ENCODE measurements at regions not wholly inside any gene's neighbourhood (a gene's known extent, or its start where the extent isn't known, plus 50 kb on each side); places are given as distances from the start of the nearest gene placed in this dataset.

DNA sequence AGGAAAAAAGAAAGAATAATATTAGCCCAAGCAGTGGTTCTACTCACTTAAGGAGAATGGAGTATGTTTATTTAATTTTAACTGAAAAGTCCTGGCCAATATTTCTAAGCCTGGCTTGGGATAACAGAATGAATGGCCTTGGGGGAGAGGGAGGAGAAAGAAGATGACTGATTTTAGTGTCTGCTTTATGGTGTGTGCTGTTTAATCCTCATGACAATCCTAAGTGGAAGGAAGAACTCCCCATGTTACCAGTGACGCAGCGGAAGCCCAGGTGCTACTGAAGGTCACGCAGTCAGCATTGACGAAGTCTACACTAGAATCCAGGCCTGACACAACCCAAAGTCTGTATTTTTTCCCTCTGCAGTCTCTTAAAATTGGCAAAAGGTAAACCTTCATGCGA lies 50.5 kb downstream of the PALM2AKAP2 start:
- Histone ChIP-seq H3K27ac (no peak overlapping the region), H3K4me1 (peaks cover 0 to 9% (median 0%) of the 10 kb centered on the region in 3 donors), H3K4me3 (no peak overlapping the region), H3K36me3 (no peaks in the 10 kb centered on the region), H3K27me3 (no peaks in the 10 kb centered on the region), H3K9me3 (peaks cover 0 to 12% (median 0%) of the 10 kb centered on the region in 3 donors)
- 82 to 86% methylated on average over 3 to 4 of the region's 5 CpGs for WGBS, 2 donors (ENCODE audit: low coverage in 1 of 2)
- ATAC-seq: no peak
- TF ChIP-seq POLR2A (IDR thresholded peaks at IDR 0.05): no peak
- TF ChIP-seq, protein P1, sequence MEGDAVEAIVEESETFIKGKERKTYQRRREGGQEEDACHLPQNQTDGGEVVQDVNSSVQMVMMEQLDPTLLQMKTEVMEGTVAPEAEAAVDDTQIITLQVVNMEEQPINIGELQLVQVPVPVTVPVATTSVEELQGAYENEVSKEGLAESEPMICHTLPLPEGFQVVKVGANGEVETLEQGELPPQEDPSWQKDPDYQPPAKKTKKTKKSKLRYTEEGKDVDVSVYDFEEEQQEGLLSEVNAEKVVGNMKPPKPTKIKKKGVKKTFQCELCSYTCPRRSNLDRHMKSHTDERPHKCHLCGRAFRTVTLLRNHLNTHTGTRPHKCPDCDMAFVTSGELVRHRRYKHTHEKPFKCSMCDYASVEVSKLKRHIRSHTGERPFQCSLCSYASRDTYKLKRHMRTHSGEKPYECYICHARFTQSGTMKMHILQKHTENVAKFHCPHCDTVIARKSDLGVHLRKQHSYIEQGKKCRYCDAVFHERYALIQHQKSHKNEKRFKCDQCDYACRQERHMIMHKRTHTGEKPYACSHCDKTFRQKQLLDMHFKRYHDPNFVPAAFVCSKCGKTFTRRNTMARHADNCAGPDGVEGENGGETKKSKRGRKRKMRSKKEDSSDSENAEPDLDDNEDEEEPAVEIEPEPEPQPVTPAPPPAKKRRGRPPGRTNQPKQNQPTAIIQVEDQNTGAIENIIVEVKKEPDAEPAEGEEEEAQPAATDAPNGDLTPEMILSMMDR (IDR thresholded peaks at IDR 0.05): no peak
- no peak for TF ChIP-seq EP300 (IDR thresholded peaks at IDR 0.05)
- TF ChIP-seq POLR2AphosphoS5 (IDR thresholded peaks at IDR 0.05): no peak

DNA sequence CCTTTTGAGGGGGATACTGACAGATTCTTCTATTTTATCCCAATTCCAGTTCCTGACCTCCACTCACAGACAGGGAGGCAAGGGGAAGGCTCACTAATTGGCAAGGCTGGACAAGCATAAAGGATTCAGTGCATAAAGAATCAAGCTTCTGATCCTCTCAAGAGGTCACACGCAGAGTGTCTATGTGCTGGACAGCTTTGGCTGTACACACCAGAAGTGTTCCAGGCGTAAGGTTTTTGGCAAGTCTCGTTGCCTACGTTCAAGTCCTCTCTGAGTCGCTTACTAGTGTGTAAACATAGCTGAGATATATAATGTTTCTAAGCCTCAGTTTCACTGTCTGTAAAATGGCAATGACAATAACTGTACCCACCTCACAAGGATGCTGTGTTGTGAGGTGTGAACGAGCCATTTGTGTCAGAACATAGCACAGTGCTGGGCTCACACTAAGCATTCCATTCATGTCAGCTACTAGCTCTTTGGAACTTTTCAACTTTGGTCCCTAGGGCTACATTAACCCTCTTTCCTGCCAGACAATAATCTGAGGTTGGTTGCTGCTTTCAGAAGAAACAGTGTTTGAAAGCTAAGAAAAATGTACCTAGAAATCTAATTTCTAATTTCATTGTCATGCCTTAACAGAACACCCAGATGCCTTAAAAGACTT lies 52.1 kb downstream of the PALM2AKAP2 start:
- peaks cover 0 to 14% (median 0%) of the 10 kb centered on the region in 3 donors for H3K9me3 ChIP-seq
- ATAC-seq: peak; percentile 48
- no peak overlapping the region for H3K27ac ChIP-seq
- no peaks in the 10 kb centered on the region for H3K27me3 ChIP-seq
- WGBS, 2 donors (ENCODE audit: low coverage in 1 of 2): 34 to 45% methylated on average over 6 of the region's 6 CpGs
- no peaks in the 10 kb centered on the region for H3K36me3 ChIP-seq
- H3K4me1 ChIP-seq: peaks cover 0 to 9% (median 0%) of the 10 kb centered on the region in 3 donors
- TF ChIP-seq EP300 (IDR thresholded peaks at IDR 0.05) (no peak), POLR2AphosphoS5 (IDR thresholded peaks at IDR 0.05) (no peak), POLR2A (IDR thresholded peaks at IDR 0.05) (no peak)
- TF ChIP-seq, protein P1 (IDR thresholded peaks at IDR 0.05): no peak
- no peak overlapping the region for H3K4me3 ChIP-seq

DNA sequence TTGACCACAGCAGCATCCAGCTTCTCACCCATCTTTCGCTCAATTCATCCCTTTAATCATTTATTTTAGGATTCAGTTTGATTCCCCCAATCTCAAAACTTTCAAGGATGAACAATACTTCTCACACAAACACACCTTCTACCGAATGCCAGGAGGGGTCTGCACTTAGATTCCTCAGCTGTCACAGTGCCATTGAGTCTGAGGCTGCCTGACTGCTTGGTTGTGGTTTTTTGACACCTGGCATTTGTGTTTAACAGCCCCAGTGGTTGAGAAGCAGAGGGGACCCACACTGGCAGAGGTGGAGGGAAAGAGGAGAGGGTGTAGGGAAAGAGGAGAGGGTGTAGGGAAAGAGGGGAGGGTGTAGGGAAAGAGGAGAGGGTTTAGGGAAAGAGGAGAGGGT lies 54.9 kb downstream of the PALM2AKAP2 start:
- H3K27me3 ChIP-seq: no peaks in the 10 kb centered on the region
- ATAC-seq: no peak
- H3K9me3 ChIP-seq: peaks cover 0 to 14% (median 0%) of the 10 kb centered on the region in 3 donors
- peaks cover 0 to 9% (median 0%) of the 10 kb centered on the region in 3 donors for H3K4me1 ChIP-seq
- H3K36me3 ChIP-seq: no peaks in the 10 kb centered on the region
- no peak overlapping the region for H3K27ac ChIP-seq
- TF ChIP-seq POLR2A (IDR thresholded peaks at IDR 0.05) (no peak), EP300 (IDR thresholded peaks at IDR 0.05) (no peak), POLR2AphosphoS5 (IDR thresholded peaks at IDR 0.05) (no peak)
- TF ChIP-seq, protein P1 (IDR thresholded peaks at IDR 0.05): no peak
- H3K4me3 ChIP-seq: no peak overlapping the region
- WGBS, 2 donors (ENCODE audit: low coverage in 1 of 2): 94 to 95% methylated on average over 2 of the region's 2 CpGs

DNA sequence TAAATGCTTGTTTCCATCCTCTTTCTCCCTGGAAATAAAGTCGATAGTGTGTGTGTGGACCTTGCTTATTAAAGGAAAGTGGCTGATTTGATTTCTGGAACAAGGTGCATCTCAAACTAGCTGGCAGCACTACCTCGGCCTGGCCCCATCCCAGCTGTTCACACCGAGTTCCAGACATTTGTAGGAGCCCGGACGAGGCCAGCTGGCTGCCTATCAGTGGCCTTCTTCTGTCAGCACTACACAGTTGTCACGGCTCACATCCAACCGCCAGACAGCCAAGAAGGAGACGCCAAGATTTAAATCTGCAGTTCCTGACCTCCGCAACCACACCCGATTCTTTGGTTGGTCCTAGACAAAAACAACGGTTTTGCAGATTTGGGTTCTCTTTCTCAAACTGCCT lies 63.6 kb downstream of the PALM2AKAP2 start:
- H3K4me1 ChIP-seq: peaks cover 0 to 17% (median 0%) of the 10 kb centered on the region in 3 donors
- H3K27me3 ChIP-seq: no peaks in the 10 kb centered on the region
- H3K27ac ChIP-seq: no peak overlapping the region
- H3K4me3 ChIP-seq: no peak overlapping the region
- ATAC-seq: peak; percentile 62
- no peaks in the 10 kb centered on the region for H3K9me3 ChIP-seq
- no peaks in the 10 kb centered on the region for H3K36me3 ChIP-seq
- 13 to 25% methylated on average over 8 to 9 of the region's 11 CpGs for WGBS, 2 donors (ENCODE audit: low coverage in 1 of 2)
- TF ChIP-seq, protein P1 (IDR thresholded peaks at IDR 0.05): no peak
- TF ChIP-seq POLR2AphosphoS5 (IDR thresholded peaks at IDR 0.05): no peak
- TF ChIP-seq POLR2A (IDR thresholded peaks at IDR 0.05): no peak
- TF ChIP-seq EP300 (IDR thresholded peaks at IDR 0.05): no peak

DNA sequence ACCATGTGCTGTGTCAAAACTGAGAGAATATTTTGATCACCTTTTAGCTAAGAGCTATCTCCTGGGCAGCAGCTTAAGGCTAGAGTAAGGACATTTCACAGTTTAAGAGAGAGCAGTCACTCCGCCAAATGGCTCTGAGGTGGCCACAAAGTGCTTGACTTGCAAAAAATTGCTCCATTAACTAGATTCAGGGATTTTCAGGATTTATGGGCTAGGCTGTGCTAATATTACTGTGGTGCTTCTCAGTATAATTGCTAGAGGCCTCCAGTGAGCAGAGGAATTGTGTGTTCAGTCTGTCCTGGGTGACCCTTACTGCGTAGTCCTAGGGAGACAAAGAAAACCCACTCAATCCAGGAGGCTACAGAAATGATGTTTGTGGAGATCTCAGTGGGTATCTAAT lies 65.2 kb downstream of the PALM2AKAP2 start:
- Histone ChIP-seq H3K4me1 (peaks cover 0 to 17% (median 0%) of the 10 kb centered on the region in 3 donors), H3K4me3 (no peak overlapping the region), H3K27ac (no peak overlapping the region), H3K9me3 (no peaks in the 10 kb centered on the region), H3K36me3 (no peaks in the 10 kb centered on the region), H3K27me3 (no peaks in the 10 kb centered on the region)
- TF ChIP-seq, protein P1 (IDR thresholded peaks at IDR 0.05): no peak
- TF ChIP-seq POLR2AphosphoS5 (IDR thresholded peaks at IDR 0.05) (no peak), EP300 (IDR thresholded peaks at IDR 0.05) (no peak), POLR2A (IDR thresholded peaks at IDR 0.05) (no peak)
- WGBS, 2 donors (ENCODE audit: low coverage in 1 of 2): 100% methylated on average over 1 to 2 of the region's 2 CpGs
- no peak for ATAC-seq
